Spinal cord (tissue), 9 donors: ENCODE measurements at regions not wholly inside any gene's neighbourhood (a gene's known extent, or its start where the extent isn't known, plus 50 kb on each side); places are given as distances from the start of the nearest gene placed in this dataset.

Source experiments
- DNase-seq, 6 donors: peaks; one replicate each; pipeline versions ENCODE4 v3.0.0 to v3.0.0-alpha.2; 2013 to 2015; ENCODE audit warnings: low spot score in 6 of 6, low read depth in 4 of 6
- H3K27ac ChIP-seq: one replicate; pipeline ENCODE4 v1.5.1; 2013; ENCODE audit warnings: low read depth, low read length, control low read depth
- H3K27me3 ChIP-seq: one replicate; pipeline ENCODE4 v1.6.1; 2013; ENCODE audit warnings: low read length; ENCODE audit not compliant: control insufficient read depth, insufficient read depth
- H3K36me3 ChIP-seq: one replicate; pipeline ENCODE4 v1.6.1; 2013; ENCODE audit warnings: low read length; ENCODE audit not compliant: control insufficient read depth, insufficient read depth
- H3K4me1 ChIP-seq: one replicate; pipeline ENCODE4 v1.6.1; 2013; ENCODE audit warnings: low read length; ENCODE audit not compliant: control insufficient read depth, insufficient read depth
- H3K4me3 ChIP-seq: one replicate; pipeline ENCODE4 v1.5.1; 2013; ENCODE audit warnings: low read depth, low read length, control low read depth
- H3K9me3 ChIP-seq: one replicate; pipeline ENCODE4 v1.6.1; 2013; ENCODE audit warnings: low read length; ENCODE audit not compliant: control insufficient read depth, insufficient read depth
- WGBS: methylation state at CpG from one replicate; pipeline ENCODE4 v1.1.5; 2013; ENCODE audit warnings: missing lambda C conversion rate; ENCODE audit not compliant: insufficient coverage; 5-methylcytosine and 5-hydroxymethylcytosine counted together
- donor health status: healthy.

DNA sequence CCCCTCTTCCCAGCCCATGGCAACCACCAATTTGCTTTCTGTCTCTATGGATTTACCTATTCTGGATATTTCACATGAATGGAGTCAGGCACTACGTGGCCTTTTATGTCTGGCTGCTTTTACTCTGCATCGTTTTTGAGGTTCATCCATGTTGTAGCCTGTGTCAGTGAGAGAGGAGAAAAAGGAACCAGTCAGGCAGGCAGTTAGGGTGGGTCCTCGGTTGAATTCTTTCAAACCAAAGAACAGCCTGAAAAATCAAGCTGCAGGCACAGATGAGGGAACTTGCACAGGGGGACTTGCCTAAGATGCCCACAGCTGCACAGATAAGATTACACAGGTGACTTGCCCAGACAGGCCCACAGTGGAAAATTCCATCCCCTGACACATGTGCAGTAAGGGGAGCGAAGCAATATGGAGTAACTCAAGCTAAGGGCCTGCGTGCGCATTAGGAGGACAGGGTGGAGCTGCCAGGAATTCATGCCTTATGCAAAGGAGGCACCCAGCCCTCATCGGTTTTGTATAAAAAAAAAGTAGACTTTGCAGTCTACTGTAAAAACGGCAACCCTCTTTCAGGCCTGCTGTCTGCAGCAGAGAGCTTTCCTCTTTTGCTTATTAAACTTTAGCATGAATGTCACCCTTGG is 152.4 kb upstream of the RFLNA start:
- Histone ChIP-seq H3K27me3 (no peaks in the 10 kb centered on the region), H3K4me1 (peaks cover 3% of the 10 kb centered on the region), H3K36me3 (no peaks in the 10 kb centered on the region), H3K9me3 (peaks cover 3% of the 10 kb centered on the region), H3K27ac (no peak overlapping the region), H3K4me3 (no peak overlapping the region)
- WGBS, result 100% methylated on average over 3 of the region's 8 CpGs
- DNase-seq, result peak in 1 of 6 donors; percentile 19

DNA sequence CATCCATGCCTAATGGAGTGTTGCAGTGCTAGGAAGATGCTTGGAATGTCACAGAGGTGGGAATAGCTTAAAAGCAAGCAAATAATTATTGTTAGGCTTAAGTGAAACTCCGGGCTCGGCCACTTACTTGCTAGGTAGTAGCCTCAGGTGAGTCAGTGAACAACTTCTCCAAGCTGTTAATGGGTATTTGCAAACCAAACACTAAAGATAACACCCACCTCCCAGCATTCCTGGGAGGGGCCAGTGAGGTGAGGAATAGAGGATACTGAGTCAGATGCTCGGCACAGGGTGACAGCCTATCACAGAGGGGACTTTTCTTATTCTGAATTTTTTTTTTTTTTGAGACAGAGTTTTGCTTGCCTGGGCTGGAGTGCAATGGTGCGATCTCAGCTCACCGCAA is 151.2 kb upstream of the RFLNA start:
- H3K9me3 ChIP-seq, result no peaks in the 10 kb centered on the region
- DNase-seq, result no peak
- 100% methylated on average over 2 of the region's 5 CpGs for WGBS
- no peaks in the 10 kb centered on the region for H3K27me3 ChIP-seq
- H3K4me3 ChIP-seq, result no peak overlapping the region
- no peak overlapping the region for H3K27ac ChIP-seq
- peaks cover 6% of the 10 kb centered on the region for H3K4me1 ChIP-seq
- H3K36me3 ChIP-seq, result no peaks in the 10 kb centered on the region

GRCh38 chr12:124144531-124145194 is 150.2 kb upstream of the RFLNA start:
- Histone ChIP-seq H3K4me1 (peaks cover 6% of the 10 kb centered on the region), H3K36me3 (no peaks in the 10 kb centered on the region), H3K4me3 (no peak overlapping the region), H3K27me3 (no peaks in the 10 kb centered on the region), H3K27ac (no peak overlapping the region), H3K9me3 (no peaks in the 10 kb centered on the region)
- DNase-seq, result no peak
- WGBS, result 71% methylated on average over 6 of the region's 9 CpGs

DNA sequence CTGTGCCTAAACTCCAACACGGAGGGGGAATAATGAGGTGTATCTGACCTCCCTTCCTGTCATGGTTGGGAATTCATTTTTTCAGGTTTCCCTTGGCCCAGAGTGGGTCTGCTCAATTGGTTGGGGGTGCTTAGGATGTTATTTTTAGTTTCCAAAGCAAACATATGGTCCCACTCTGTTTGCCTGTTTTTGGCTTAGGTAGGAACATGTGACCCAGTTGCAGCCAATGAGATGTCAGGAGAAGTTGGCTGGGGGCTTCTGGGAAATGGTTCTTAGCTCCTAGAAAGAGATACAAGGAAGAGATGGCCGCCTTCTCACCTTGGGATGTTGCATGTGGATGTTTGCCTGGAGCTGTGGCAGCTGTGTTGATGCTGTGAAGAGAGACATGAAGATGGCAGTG is 147.9 kb upstream of the RFLNA start:
- Histone ChIP-seq H3K27ac (no peak overlapping the region), H3K4me3 (no peak overlapping the region), H3K4me1 (peaks cover 3% of the 10 kb centered on the region), H3K9me3 (no peaks in the 10 kb centered on the region), H3K27me3 (no peaks in the 10 kb centered on the region), H3K36me3 (no peaks in the 10 kb centered on the region)
- 100% methylated on average over 2 of the region's 2 CpGs for WGBS
- DNase-seq, result no peak

DNA sequence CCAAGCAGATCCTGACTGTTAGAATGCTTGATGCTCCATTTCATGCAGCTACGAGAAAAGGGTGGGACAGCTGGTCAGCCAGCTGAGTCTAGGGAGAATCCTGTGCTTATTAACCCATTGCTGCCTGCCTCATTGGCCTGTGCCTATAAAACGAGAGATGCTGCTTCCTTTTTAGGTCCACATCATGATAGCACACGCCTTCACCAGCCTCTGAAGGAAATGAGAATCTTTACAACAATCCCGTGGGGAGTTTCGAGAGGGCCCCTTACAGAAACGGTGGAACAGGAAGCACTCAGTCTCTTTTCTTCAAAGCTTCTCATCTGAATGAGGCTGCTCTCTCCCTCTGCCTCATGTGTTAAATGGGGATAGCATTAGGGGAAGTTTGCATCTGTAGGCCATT is 147.3 kb upstream of the RFLNA start:
- Histone ChIP-seq H3K27me3 (no peaks in the 10 kb centered on the region), H3K9me3 (no peaks in the 10 kb centered on the region), H3K27ac (no peak overlapping the region), H3K4me1 (peaks cover 3% of the 10 kb centered on the region), H3K4me3 (no peak overlapping the region), H3K36me3 (no peaks in the 10 kb centered on the region)
- 50% methylated on average over 3 of the region's 6 CpGs for whole genome bisulfite sequencing
- DNase-seq, result peak in 1 of 6 donors; percentile 13

DNA sequence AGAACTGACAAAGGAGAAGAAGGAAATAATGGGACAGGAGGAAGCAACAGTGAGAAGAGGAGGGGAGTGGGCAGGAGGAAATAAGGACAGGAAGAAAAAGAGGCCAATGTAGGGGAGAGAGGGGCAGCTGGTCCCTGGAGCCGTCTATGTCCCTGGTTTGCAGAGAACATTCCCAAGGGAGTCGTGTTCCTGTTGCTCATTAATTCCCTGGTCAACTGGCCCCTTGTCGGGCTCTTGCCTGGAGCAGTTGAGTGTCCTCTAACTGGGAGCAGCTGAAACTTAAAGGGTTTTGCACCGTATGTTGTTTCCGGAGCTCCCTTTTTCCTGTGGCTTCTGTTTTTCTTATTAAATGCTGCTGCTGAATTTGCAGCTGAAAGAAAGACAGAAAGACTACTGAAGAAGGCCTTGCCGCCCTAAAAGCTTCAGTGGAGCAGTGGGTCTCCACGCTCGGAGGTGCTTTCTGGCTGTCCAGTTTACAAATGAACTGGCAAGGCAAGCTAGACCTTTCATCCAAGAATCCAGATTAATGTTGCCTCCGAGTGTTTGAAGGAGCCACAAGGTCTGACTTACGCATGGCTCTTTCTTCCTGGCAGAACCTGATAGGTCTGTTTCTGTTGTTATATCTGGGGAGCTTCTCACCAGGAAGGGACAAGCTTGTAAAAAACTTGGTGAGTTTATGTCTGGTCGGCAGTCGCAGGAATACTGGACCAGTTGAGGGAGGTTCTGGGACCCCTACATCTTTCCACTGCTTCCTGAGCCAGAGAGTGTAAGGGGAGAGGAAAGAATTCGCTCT is 146.2 kb upstream of the RFLNA start:
- 71% methylated on average over 12 of the region's 13 CpGs for WGBS
- Histone ChIP-seq H3K4me3 (no peak overlapping the region), H3K27me3 (no peaks in the 10 kb centered on the region), H3K9me3 (no peaks in the 10 kb centered on the region), H3K36me3 (no peaks in the 10 kb centered on the region), H3K4me1 (peaks cover 3% of the 10 kb centered on the region), H3K27ac (peak overlapping the region; percentile 33)
- DNase-seq, result no peak

DNA sequence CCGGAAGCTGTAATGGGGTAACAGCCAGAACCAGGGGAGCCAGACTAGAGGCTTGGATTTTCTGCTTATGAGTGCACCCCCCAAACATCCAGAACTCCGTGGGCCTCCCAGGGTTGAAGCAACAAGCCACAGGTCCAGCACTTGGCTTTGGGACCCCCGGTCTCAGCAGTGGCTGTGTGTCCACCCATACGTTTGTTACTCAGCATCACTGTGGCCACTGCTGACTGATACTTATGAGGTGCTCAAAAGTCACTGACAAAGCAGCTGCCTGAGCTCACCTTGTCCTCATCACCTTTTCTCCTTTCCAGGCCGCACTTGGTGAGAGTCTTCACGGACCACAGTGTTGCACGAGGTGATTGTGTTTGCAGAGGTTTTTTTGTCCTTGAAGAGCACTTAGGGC is 145.6 kb upstream of the RFLNA start:
- Histone ChIP-seq H3K27me3 (no peaks in the 10 kb centered on the region), H3K4me3 (no peak overlapping the region), H3K27ac (peak overlapping the region; percentile 33), H3K9me3 (no peaks in the 10 kb centered on the region), H3K36me3 (no peaks in the 10 kb centered on the region), H3K4me1 (peaks cover 3% of the 10 kb centered on the region)
- no peak for DNase-seq
- 97% methylated on average over 3 of the region's 7 CpGs for WGBS

- Histone ChIP-seq H3K27ac (no peak overlapping the region), H3K9me3 (no peaks in the 10 kb centered on the region), H3K27me3 (no peaks in the 10 kb centered on the region), H3K36me3 (no peaks in the 10 kb centered on the region), H3K4me1 (peaks cover 3% of the 10 kb centered on the region), H3K4me3 (no peak overlapping the region)
- WGBS, result 51% methylated on average over 5 of the region's 5 CpGs
- DNase-seq, result peak in 1 of 6 donors; percentile 19
Observed at GRCh38 chr12:124150168-124150567, 144.7 kb upstream of the RFLNA start.

- no peaks in the 10 kb centered on the region for H3K9me3 ChIP-seq
- DNase-seq, result no peak
- H3K27me3 ChIP-seq, result no peaks in the 10 kb centered on the region
- no peak overlapping the region for H3K27ac ChIP-seq
- H3K4me1 ChIP-seq, result peaks cover 3% of the 10 kb centered on the region
- no peaks in the 10 kb centered on the region for H3K36me3 ChIP-seq
- 94% methylated on average over 2 of the region's 5 CpGs for WGBS
- no peak overlapping the region for H3K4me3 ChIP-seq
Observed at GRCh38 chr12:124151583-124151982, 143.3 kb upstream of the RFLNA start.
